Stimulated activated CD8-positive, alpha-beta memory T cell treated with anti-CD3 and anti-CD28 coated beads, Interleukin-15, amount 100 ng/mL, for 48 hours (primary cell): ENCODE measurements at regions not wholly inside any gene's neighbourhood (a gene's known extent, or its start where the extent isn't known, plus 50 kb on each side); places are given as distances from the start of the nearest gene placed in this dataset.

Experiments
- DNase-seq, 2 donors: peaks; one replicate each; pipeline ENCODE4 v3.0.0-alpha.2; 2020; ENCODE audit warnings: low read depth in 2 of 2

- no peak for DNase-seq
Observed at GRCh38 chr14:66111891-66112290, 374.3 kb upstream of the CCDC196 start.

DNA sequence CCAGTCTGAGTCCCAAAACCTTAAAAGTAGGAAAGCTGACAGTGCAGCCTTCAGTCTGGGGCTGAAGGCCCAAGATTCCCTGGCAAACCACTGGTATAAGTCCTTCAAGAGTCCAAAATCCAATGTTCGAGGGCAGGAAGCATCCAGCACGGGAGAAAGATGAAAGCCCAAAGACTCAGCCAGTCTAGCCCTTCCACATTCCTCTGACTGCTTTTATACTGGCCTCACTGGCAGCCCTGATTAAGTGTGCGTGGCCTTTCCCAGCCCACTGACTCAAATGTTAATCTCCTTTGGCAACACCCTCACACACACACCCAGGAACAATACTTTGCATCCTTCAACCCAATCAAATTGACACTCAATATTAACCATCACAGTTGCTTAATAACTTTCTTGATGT lies 372.1 kb upstream of the CCDC196 start:
- DNase-seq, result no peak

DNA sequence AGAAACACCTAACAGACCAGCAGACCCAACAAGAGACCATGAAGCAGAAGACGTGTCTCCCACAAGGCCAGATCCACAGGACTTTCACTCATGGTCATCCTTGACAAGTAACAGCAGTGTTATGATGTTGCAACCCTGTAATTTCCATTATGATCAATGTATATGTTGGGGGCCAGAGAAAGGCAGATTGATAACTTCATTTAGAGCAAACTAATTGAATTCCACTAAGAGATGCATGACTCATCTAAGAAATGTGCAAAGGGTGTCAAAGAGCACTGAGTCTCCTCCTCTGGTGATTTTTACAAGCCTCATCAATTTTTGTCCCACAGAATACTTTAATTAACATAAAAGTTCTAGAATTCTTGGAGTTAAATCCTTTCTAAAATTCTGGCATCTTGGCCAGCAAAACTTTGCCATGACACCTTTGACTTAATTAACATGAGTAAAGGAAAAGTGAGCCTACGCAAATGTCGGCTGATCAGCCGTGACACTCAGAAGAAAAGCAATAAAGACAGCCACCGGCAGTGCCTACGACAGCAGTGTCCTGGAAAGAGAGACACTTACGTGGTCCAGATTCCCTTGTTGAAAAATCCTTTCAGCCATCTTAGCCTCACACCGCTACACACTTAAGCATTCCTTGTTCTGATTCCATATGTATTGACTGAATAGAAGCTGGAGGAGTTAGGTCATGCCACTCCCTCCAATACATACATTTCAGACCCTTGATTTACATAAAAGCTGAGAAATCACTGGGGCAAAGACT lies 370.2 kb upstream of the CCDC196 start:
- no peak for DNase-seq

DNA sequence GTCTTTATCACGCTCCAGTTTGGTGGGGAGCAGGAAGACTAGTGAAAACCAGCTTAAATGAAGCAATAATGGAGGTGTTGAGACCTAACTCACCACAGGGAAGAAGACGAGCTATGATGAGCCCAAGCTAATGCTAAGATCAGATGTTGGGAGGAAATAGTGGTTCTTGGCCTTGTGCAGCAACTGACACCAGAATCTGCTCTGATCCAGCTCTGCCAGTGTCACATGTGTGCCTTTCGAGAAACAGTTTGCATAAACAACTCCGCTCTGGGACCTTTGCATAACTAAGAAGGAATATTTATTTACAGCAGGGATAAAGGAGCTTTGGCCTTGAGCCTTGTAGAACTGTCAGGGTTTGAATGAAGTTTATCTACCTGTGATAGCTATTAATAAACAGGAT lies 369.4 kb upstream of the CCDC196 start:
- DNase-seq, result no peak

GRCh38 chr14:66117600-66117999 lies 368.6 kb upstream of the CCDC196 start:
- no peak for DNase-seq

DNA sequence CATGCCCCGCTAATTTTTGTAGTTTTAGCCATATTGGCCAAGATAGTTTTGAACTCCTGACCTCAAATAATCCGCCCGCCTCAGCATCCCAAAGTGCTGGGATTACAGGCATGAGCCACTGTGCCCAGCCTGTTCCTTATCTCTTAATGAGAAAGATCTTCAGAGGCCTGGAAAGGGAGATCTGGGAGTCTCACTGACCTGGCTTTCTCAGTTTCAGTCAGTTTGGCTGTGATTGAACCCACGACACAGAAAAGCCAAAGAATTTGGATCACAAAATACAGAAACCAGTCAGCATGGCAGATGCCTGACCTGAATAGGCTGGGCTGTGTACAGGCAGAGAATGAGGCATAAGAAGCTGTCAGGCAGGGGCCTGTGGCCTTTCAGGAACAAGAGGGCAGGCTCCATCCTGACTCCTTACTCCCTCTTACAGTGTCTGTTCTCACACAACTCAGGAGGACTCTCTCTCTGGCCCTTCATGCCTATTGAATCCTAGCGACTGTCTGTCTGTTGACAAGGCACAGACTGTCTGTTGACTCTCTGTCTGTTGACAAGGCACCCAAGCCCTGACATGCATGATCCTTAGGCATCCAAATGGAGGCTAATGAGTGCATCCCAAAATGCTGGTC lies 366.5 kb upstream of the CCDC196 start:
- no peak for DNase-seq

DNA sequence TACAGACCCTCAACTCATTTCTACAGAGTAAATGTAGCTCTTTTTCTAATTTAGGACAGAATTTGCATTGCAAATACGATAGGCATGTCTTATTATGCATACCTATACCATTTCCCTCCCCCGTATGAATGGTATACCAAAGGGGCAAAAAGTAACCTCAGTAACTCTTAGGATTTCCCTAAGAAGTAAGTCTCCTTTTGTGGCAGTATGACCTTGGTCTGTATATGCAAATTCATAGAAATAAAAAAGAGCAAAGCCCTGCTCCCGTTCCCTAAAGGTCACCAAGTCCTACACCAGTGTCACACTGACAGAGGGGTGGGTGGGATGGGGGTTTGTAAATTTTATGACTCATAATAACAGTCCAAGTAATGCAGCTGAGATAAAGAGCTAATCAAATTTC lies 365.8 kb upstream of the CCDC196 start:
- DNase-seq, result no peak

DNA sequence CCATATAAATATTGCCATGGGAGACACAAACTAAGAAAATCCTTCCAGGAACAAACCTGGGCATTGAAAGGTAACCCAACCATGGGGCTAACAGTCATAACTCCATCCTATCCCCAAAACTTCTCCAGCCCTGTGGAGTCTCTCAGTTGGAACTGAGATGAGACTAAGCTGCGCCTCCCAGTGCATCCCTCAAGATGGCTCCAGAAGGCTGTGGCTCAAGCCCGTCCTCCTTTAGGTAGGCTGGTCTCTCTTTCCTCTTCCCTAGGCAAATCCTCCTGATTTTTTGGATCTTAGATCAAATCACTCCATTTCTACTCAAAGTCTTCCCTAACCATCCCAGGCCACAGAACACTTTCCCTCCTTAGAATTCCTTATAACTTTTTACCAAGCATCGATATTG lies 364.3 kb upstream of the CCDC196 start:
- no peak for DNase-seq

GRCh38 chr14:66129224-66129623 lies 356.9 kb upstream of the CCDC196 start:
- DNase-seq, result no peak

DNA sequence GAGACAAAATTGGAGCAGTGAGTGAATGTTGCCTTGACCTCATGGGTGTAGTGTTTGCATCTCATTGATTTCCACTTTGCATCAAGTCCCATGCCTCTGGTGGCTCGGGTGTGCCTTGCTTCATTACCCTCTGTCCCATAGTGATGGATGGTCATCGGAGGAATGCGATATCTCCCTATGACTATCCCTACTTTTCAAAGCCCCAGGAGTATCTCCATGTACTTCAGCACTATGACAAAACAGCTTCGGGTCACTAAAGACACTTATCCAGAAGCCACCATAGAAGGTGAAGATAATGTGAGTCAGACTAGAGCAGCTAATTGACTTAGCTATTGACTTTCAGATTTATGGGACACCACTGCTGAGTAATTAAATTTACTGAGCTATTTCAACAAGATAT lies 355.1 kb upstream of the CCDC196 start:
- no peak for DNase-seq

GRCh38 chr14:66133666-66134065 lies 352.5 kb upstream of the CCDC196 start:
- no peak for DNase-seq

- DNase-seq, result no peak
Observed at GRCh38 chr14:66135831-66136230, 350.3 kb upstream of the CCDC196 start.

DNA sequence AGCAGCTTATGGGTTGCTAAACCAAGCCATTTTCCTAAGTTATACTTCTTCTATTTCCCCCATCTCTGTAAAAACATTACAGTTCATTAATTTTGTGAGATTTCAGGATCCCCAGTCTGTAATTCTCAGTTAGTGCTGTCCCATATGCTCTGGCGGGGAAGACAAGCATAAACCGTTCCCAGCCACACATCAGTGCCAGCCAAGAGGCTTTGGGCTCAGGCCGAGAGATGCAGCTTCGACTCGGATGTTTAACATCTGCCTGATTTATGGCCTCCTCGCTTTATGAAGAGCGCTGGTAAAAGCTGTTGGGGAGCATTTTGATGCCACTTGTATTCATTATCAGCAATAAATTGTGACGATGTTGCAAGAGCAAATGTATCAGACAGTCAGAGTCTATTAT lies 349.1 kb upstream of the CCDC196 start:
- no peak for DNase-seq

DNA sequence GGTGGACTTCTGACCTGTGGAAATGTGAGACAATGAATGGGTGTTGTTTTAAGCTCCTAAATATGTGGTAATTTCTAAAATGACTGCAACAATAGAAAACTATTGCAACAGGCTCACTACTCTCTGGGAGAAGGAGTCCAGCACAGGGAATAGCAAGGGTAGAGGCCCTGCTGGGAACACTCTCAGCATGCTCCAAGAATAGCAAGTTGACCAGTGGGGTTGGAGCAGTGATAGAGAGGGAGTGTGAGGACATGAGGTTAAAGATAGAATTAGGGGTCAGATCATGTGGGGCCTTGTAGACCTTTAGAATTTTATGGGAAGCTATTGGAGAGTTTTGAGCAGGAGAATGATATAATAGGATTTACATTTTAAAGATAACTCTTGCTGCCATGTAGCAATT lies 346.7 kb upstream of the CCDC196 start:
- DNase-seq, result no peak

GRCh38 chr14:66140213-66140918 lies 345.8 kb upstream of the CCDC196 start:
- no peak for DNase-seq

DNA sequence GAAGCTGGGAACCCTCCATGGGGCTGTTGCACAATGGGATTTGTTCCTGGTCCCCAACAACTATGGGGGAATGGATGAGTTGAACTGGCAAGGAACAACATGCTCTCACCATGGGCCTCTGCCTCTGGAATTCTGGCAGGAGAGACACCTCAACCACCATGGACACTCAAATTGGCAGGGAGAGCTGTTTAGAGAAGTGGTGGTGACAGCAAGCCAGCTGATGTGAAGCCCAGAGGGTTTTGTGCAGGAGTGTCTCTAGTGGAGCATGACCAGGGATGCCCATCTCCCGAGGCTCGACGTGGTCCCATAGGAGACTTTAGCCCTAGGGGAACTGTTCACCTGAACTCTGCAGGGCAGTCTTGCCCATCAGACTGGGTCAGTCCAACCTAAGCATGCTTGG lies 345.2 kb upstream of the CCDC196 start:
- no peak for DNase-seq

DNA sequence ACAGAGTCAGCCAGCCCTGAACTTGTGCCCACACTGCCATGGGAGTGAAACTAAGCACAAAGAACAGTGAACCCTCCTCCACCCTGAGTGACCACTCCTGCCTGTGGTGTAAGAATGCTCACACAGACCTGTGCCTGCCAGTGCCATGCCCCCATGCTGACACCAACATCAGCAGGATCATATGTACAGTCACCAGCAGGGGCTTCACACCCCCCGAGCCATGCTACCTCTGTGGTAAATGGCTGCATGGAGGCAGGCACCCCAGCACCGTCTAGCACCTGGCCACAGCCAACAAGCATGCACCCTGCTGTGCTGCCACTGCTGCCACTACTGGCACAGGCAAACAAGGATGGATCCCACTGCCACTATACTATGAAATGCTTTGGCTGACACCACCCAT lies 344.4 kb upstream of the CCDC196 start:
- DNase-seq, result no peak

GRCh38 chr14:66143387-66144112 lies 342.6 kb upstream of the CCDC196 start:
- no peak for DNase-seq

DNA sequence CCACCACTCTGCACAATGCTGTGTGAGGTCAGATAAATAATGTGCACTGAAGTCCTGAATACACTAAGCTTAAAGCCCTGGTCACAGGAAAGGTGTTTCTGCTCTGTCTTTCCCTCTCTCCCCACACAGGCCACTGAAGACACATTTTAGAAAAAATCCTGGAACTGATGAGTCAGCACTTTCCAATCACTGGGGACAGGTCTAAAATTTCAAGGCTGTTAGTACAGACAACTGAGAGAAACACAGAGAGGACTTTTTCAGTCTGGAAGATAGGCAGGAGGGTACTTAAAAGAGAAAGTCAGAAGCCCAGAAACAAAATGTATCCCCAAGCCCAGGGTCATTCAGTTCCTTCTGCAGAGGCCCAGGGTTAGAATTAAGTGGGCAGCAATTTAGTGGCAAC lies 333.9 kb upstream of the CCDC196 start:
- DNase-seq, result no peak

GRCh38 chr14:66152747-66153146 lies 333.4 kb upstream of the CCDC196 start:
- DNase-seq, result no peak

- no peak for DNase-seq
Observed at GRCh38 chr14:66163023-66163422, 323.1 kb upstream of the CCDC196 start.

GRCh38 chr14:66165337-66165736 lies 320.8 kb upstream of the CCDC196 start:
- DNase-seq, result no peak
